Activated CD4-positive, alpha-beta T cell treated with anti-CD3 and anti-CD28 coated beads, Interleukin-2, amount 50 U/mL, for 48 hours (primary cell): ENCODE measurements at regions not wholly inside any gene's neighbourhood (a gene's known extent, or its start where the extent isn't known, plus 50 kb on each side); places are given as distances from the start of the nearest gene placed in this dataset.
"Not testable (repeated sequence)": the region's sequence is repeated elsewhere in the genome, so short reads cannot be mapped to it uniquely, and the experiment has no call there.

ENCODE experiments used
- DNase-seq, 2 experiments: peaks; one replicate each; pipeline ENCODE4 v3.0.0-alpha.2; 2020

DNA sequence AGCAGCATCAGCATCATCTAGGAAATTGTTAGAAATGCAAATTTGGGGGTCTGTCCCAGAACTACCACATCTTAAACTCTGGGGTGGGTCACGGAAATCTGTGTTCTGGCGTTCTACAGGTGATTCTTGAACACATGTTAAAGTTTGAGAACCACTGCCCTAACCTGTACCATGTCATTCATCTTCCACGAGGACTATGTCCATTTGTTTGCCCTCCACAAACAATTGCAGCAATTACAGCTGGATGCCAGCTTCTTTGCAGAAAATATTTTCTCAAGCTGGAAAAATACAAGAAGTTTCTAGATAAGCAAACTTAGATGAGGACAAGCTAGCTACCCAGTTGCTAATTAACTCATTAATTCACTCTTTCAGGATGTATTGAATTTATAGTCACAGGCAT is 54.1 kb downstream of the MAFB start:
- DNase-seq: no peak

DNA sequence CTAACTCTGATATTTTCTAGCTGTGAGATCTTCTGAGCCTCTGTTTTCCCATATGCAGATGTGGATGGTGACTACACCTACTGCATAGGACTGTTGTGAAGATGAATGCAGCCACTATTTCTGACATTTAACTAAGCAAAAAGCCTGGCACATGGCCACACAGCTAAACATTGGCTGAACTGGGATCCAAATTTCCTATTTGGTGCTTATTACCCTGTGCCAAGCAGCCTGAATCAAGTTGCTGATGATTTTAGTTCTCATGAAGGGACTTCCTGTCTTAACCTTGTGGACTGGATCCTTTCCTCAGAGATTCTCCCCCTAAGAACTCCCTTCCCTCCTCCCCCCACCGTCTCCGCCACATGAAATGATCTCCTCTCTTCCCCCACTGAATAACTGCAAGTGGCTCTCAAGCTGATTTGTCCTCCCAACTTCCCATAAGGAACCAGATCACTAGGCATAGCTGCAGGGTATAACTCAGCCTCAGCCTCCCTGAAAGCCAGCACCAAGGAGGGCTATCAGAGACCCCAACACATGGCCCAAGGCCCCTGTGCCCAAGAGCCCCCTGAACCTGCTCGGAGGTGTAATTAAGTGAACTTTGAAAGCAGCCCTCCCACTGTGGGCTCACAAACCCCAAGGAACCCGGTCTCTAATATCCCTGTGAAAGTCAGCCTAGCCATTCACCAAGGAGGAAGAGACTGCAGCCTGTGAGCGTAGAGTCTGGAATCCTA is 55.7 kb downstream of the MAFB start:
- no peak for DNase-seq

DNA sequence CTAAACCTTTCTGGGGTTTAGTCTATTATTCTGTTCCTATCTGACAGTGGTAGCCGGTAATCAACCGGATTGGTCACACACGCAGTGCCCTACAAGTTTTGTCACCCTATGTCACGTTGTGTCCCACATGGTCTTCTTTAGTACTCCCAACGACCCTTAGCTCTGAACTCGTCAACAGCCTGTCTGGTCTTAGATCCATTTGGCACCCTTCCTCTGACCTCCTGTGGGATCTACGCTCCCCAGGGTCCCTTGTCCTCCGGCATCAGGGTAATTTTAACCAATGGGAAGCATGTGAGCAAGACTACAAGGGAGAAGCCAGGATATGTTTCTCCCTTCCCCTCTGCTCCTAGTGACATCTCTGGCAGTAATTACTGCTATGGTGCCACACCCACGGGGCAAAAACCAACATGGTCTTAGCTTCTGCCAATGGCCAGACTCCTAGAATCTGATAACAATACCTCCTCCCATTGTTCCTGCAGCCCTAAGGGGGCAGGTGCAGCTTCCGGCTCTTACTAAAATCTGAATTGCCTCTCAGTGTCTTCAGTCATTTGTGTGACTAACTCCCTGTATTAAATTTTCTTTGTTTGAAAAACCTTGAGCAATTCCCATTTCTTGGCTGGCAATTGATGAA is 56.6 kb downstream of the MAFB start:
- no peak for DNase-seq

DNA sequence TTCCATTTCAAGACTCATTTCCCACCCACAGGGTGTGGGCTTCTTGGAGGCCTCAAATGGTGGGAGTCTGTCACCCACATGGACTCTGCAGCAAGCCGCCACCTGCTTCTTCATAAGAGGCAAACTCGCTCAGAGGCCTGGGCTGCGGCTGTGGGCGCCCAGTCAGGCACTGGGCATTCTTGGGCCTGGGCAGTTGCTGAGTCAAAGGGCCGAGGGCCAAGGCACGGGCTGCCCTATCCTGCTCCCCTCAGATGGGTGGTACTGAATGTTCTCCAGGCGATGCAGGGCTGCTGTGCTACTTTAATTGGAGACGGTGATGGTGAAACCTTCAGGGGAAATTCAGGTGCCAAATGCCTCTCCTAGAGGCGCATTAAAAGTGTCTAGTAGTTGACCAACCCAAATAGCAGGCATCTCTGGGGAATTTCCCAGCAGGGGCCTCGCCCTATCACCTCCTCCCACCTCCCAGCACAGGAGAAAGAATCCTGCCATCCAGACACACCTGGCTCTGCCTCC is 57.9 kb downstream of the MAFB start:
- DNase-seq: no peak

DNA sequence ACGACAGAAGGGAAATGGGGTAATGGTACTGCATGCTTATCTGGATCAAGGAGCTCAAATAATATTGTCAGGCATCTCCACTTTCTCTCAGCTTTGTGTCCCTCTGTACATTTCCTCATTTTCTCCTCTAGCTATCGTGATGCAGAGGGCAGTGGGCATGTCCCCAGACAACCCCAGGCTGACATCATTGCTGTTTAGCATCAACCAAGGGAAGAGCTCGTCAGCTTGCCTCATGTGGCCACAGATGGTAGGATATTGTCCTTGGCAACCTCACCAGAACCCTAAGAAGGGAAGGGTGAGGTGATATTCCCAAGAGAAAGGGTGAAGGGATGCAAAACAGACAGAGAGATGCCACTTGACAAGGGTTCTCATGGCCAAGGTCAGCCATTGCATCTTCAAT is 58.3 kb downstream of the MAFB start:
- no peak for DNase-seq

DNA sequence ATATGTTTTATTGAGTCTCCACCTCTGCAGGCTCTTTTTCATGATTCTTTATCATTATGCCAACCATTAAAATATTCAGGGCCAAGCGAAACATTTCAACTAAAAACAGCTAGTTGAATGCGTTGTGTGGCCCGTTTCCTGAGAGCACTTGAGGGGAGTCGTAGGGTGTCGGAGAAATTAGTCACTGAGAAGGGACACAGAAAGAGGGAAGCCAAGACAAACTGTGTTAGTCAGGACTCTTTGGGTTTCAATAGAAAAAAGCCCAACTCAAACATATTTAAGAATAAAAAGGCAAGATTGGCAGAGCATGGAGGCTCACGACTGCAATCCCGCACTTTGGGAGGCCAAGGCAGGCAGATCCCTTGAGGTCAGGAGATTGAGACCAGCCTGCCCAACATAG is 58.9 kb downstream of the MAFB start:
- no peak for DNase-seq

DNA sequence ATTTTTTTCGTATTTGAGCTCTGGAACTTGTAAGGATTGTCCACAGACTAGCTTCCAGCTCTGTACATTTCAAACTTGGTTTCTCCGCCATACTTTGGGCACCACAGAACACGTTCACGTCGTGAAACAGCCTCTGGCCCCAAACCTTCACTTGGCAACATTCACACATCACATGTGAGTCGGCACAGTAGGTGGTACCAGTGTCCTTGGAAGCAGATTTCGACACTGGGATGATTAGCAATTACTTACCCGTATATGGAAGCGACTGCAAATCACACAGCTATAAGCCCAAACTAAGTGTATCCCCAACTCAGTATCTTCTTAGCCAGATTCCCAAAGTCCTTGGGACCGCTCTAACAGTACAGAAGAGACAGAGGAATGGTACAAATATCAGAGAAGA is 60.2 kb downstream of the MAFB start:
- DNase-seq: no peak

DNA sequence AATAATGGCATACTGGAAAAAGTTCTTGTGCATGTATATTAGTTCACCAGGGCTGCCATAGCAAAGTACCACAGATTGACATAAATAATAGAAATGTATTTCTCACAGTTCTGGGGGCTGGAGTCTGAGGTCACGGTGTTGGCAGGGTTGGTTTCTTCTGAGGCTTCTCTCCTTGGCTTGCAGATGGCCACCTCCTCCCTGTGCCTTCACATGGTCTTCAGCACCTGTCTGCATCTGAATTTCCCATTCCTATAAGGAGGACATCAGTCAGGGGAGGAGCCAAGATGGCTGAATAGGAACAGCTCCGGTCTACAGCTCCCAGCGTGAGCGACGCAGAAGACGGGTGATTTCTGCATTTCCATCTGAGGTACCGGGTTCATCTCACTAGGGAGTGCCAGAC is 70.0 kb downstream of the MAFB start:
- DNase-seq: not testable (repeated sequence)

DNA sequence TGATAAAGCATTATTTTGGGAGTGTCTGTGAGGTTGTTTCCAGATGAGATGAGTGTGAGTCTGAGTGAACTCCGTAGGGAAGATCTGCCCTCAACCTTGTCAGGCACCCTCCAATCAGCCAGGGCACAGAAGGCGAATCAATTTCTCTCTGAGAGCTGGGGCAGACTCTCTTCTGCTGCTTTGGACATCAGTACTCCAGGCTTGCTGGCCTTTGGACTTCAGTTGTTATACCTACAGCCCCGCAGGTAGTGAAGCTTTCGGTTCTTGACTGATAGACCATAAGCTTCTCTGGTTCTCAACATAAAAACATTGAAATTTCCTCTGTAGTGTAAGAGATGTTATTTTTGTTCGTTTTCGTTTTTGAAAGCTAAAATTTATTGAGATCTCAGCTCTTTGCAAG is 71.4 kb downstream of the MAFB start:
- DNase-seq: no peak

DNA sequence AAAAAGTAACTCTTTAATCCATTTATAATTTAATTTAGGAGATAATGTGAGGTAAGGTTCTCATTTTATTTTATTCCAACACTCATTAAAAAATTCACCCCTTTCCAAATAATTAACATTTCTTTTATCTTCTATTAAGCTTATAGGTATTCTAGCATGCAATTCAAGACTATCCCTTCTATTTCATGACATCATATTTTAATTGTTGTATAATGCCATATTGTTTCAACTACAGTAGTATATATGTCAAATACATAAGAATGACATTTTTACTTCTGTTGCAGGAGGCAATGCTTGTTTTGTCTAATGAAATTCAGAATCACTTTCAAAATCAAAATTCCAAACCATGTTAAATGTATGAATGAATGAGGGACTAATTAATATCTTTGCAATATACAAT is 76.2 kb downstream of the MAFB start:
- DNase-seq: no peak

DNA sequence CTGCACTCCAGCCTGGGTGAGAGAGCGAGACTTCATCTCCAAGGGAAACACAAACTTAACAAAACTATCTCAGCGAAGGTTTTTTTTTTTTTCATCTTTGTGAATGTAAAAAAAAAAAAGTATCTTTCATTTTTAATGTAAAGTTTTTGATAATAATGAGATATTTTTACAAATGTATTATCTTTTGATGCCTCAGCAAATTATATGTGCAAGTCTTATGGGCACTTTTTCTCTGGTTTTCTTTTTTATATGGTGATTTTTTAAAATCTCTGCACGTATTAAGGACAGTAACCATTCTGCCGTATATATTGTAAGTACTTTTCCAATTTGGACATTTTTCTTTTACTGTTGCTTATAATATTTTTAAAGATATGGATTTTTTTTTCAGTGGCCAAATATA is 76.8 kb downstream of the MAFB start:
- DNase-seq: no peak

DNA sequence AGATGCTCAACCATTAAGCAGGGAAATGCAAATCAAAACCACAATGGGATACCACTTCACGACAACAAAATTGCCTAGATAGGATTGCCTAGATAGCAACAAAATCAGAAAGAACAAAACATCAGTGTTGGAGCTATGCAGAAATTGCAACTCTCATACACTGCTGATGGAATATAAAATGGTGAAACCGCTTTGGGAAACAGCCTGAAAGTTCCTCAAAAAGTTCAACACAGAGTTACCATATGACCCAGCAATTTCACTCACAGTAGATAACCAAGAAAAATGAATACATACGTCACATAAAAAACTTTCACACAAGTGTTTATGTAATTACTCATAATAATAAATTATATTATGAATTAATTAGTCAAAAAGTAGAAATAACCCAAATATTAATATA is 78.3 kb downstream of the MAFB start:
- no peak for DNase-seq

DNA sequence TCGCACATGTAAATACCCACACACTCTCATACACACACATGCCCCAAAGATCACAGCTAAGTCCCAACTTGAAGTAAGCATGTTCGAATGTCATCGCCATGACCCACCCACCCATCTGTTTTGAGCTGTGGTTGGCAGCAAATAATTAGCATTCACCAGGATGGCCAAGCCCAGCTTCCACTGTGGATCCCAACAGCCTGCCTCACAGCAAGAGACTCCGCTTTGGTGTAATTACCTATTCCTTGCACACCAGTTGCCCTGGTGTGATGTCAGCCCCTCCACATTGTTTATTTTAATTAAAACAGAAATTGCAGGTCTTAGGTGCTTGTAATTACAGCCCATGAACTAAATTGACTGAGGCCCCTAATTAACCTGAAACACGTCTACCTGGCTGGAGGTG is 81.1 kb downstream of the MAFB start:
- no peak for DNase-seq

DNA sequence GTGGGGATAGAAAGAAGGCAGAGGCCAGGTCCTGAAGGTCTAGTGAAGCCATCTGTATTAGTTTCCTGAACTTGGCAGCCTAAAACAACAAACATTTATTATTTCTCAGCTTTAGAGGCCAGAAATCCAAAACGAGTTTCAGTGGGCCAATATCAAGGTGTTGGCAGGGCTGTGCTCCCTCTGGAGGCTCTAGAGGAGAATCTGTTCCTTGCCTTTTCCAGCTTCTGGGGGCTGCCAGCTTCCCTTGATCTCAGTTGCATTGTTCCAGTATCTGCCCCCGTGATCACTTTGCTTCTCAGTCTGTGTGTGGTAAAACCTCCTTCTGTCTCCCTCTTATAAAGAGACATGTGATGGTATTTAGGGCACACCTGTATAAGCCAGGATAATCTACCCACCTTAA is 82.4 kb downstream of the MAFB start:
- no peak for DNase-seq

DNA sequence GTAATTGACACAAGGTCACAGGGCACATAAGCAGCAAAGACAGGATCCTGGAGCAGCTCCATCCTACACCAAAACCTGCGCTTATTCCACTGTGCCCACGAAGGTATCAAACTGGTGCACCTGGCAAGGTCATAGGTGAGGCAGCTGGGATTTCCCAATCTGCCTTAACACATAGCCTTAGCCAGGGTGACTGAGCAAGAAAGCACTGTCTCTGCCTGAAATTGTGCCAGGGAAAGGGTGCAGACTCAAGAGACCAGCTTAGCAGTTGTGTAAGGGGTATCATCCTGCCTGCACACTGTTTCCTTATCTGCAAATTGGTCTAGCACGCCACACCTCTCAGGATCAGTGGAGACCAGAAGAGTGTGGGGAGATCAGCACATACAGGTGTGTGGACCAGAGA is 82.8 kb downstream of the MAFB start:
- DNase-seq: no peak

DNA sequence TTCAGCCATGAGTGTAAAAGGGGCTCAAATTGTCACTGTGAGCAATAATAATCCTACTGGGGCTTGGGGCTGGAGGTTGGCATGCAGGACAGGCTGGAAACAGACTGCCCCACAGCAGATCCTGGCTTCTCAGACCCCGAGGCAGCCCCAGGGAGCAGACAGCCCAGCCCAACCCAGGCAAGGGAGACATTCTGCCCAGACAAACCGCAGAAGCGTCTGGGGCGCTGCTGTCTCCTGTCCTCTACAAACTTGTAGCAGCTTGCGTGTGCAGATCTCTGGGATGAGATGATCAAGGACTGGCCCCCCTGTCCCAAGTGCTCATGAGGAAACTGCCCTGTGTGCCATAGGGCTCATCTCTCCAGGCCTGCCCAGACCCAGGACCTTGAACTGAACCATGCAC is 84.6 kb downstream of the MAFB start:
- no peak for DNase-seq

DNA sequence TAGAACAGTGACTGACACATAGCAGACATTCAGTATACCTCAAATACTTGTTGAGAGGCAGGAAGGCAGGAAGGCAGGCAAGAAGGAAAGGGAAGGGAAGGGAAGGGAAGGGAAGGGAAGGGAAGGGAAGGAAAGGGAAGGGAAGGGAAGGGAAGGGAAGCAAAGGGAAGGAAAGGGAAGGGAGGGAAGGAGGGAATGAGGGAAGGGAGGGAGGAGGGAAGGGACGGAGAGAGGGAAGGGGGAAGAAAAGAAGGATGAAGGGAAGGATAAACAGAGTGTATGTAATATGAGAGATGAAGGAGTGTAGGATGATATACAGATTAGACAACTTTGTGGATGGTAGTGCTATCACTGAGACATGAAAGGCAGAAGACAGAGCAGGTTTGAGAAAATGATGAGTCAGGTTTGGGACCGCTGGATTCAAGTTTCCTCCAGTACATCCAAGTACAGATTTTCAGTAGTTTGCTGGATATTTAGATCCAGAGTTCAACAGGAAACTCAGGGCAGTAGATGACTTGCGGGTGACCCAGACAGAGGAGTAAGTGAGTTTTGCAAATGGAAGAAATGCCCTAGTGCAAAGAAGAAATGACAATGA is 85.9 kb downstream of the MAFB start:
- DNase-seq: no peak

DNA sequence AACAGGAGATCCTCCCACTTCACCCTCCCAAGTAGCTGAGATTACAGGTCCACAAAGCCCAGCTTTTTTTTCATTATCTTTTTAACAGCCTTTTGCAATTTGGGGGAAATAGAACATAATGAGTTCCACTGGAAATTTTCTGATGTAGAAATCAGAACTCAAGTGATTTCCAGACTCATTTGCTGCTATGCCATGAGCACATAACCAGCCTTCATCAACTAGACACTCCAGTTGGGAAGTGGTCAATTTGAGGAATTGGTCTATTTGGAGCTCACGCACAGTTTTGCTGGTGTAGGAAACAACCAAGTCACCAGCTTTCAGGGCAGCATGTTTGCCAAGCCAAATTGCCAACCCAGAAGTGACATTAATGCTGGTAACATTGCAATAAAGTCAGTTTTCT is 86.7 kb downstream of the MAFB start:
- no peak for DNase-seq

DNA sequence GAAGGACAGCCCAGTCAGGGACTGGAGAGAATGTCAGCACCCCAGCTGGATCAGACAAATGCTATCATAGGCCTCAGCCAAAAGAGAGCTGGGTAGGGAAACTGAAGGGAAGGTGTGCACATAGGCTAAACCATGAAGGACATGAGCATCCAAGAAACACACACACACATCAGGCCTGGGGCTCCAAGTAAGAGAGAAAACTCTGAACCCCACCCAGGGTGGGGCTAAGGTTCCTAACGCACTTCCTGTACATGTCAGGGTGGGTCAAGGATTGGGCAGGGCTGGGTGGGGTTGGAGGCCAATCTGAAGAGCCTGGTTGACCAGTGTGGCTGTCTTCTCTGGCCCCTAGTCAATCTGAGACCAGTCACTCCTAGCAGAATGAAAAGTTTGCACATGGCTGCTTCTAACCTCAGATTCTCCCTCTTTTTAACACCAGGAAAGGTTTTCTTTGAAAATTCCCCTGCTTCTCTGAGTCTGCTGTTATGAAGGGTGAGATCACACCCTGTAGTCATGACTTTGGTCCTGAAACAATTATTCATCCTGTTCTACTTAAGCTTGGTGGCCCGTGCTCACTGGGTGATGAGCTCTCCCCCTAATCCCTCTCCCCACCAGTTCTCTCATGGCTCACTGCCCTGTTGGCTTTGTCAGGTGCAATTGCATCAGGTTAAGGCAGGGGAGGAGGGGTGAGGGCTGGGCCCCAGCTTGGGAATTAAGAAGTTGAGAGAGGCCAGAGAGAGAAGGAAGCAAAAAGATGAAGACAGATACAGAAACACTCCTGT is 88.4 kb downstream of the MAFB start:
- no peak for DNase-seq

DNA sequence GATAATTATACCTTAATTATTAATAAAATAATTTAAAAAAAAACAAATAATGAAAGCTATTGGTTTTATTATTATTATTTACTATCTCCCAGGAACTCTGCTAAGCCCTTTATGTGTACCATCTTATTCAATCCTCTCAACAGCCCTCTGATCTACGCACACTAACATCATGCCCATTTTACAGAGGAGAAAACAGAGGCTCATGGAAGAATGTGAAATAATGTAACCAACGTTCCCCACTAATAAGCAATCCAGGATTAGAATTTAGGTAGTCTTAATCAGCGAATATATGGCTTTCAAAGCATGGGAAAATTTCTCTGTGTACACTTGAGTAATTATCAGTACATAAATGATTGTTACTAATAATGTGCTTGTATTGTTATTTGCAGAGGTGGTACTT is 89.0 kb downstream of the MAFB start:
- no peak for DNase-seq

DNA sequence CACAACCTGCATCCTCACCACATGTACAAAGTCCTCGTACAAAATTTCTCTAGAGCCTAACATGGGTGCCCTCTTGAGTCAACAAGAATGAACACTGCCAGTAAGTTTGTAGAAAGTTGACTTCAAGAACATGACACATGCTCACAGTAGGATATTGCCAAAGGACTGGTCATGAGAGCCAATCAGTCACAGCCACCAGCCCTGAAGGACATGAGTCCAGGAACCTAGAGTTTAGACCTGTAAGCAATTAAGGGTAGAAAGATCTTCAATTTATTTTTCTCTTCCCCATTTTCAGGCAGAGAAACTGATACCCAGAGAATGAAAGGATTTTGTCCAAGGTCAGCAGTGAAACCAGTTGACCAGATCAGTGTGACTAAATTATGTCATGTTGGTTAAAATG is 96.1 kb downstream of the MAFB start:
- no peak for DNase-seq

DNA sequence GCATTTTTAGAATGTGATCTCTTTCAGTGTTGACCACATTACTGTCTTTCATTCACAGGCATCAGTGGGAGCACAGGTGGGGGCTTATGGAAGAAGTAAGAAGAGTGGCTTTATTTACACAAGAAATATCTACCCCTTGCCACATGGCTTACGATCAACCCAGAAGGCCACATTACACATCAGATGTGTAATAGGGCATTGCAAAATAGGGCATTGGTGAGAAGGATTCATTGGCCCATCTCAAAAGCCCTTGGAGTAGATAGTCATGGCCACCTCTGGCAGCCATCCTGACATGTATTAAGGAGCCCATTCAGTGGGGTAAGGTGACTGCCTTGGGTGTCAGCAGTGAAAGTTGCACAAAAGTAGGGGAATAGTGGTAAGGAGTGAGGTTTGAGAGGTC is 97.5 kb downstream of the MAFB start:
- DNase-seq: no peak

DNA sequence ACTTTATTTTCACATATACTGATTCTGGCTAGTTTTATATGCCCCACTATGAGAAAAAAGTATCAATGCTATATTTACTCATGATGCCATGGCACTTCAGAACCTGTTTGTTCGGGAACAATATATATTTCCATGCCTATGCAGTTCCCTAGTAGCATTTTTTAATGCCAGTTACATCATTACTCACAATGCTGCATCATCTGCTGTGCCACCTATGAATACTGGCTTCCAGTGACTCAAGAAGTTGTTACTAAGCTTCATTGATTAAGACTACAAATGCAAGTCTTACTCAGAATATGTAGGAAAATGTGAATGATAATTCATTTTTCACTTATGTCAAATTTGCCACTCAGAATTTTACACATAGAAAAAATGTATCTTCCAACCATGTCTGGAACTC is 97.9 kb downstream of the MAFB start:
- DNase-seq: no peak

DNA sequence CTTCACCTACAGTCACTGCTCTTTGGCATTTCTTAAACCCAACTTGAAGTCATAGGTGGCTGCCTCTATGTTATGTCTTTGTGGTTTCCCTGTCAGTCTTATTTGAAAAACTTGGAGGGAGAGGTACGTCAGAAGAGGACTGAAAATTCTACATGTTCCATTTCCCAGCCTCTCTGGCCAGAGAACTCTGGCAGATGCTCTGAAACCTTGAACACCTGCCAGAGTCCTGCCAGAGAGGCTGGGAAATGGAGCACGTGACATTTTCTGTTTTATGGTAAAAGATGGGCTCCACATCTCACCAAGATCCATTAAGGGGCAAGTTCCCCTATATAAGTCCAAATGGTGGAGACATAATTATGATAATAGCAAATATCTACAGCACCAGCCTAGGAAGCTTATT is 99.5 kb downstream of the MAFB start:
- DNase-seq: no peak
